T-helper 1 cell treated with Interleukin-12 subunit alpha and Interleukin-12 subunit beta and Interleukin-4 antibody, amounts not matched to agents 30 μg/mL and 1 μg/mL, for 36 hours (primary cell): ENCODE measurements at regions not wholly inside any gene's neighbourhood (a gene's known extent, or its start where the extent isn't known, plus 50 kb on each side); places are given as distances from the start of the nearest gene placed in this dataset.

ENCODE experiments used
- H3K27ac Mint-ChIP-seq: one replicate; pipeline ENCODE4 v1.8.0; 2021; ENCODE audit warnings: mild to moderate bottlenecking, mixed read lengths
- H3K27me3 Mint-ChIP-seq: one replicate; pipeline ENCODE4 v1.8.0; 2021; ENCODE audit warnings: low read depth, mixed read lengths
- H3K36me3 Mint-ChIP-seq: one replicate; pipeline ENCODE4 v1.8.0; 2021; ENCODE audit warnings: low read depth, mixed read lengths
- H3K4me1 Mint-ChIP-seq: one replicate; pipeline ENCODE4 v1.8.0; 2021; ENCODE audit warnings: low read depth, mixed read lengths
- H3K4me3 Mint-ChIP-seq: one replicate; pipeline ENCODE4 v1.8.0; 2021; ENCODE audit warnings: mild to moderate bottlenecking, moderate library complexity, mixed read lengths
- H3K9me3 Mint-ChIP-seq: one replicate; pipeline ENCODE4 v1.8.0; 2021; ENCODE audit warnings: mixed read lengths

DNA sequence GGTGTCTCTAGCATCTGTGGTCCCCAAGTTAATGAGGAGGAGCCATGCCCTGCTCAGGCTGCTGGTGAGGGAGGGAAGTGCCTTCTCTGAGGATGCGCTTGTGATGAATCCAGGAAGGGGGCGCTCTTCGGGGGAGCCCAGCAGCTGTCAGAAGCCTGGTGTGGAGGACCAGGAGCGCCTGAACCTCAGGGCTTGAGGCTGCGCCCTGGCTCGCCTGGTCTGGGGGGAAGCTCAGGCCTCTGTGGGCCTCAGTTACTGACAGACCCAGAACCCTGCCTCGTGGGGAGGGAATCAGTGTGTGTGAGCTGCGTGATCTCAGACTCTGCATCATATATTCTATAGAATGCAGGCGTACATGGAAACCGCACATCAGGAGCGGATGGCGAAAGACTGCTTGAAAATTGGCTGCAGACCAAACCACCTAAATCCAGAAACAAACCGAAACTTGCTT is 126.1 kb downstream of the SEC14L1 start:
- Mint-ChIP-seq H3K4me3 (no peak overlapping the region), H3K4me1 (no peaks in the 10 kb centered on the region), H3K9me3 (no peaks in the 10 kb centered on the region), H3K27me3 (peaks cover 7% of the 10 kb centered on the region), H3K27ac (no peak overlapping the region), H3K36me3 (no peaks in the 10 kb centered on the region)

- Mint-ChIP-seq H3K27ac (no peak overlapping the region), H3K27me3 (peaks cover 7% of the 10 kb centered on the region), H3K4me1 (no peaks in the 10 kb centered on the region), H3K4me3 (no peak overlapping the region), H3K9me3 (no peaks in the 10 kb centered on the region), H3K36me3 (no peaks in the 10 kb centered on the region)
Observed at GRCh38 chr17:77269696-77270681, 129.2 kb downstream of the SEC14L1 start.

DNA sequence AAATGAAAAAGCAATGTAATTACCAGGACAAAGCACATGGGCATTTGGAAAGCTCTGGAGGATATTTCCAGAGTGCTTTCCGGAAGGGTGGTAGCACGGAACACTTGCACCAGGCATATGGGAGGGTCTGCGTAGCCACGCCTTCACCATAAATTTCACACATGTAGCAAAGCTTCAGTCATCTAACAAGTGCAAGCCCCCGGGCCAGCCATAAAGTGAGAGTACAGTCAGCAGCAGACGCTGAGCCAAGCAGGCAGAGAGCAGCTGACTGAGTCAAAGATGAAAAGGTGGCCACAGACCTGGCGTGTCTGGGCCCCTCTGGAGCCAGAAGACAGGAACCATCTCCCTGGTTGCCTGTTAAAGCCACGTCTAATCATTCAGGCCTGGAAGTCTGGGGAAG is 130.6 kb downstream of the SEC14L1 start:
- Mint-ChIP-seq H3K4me1 (no peaks in the 10 kb centered on the region), H3K4me3 (no peak overlapping the region), H3K27me3 (peaks cover 15% of the 10 kb centered on the region), H3K27ac (no peak overlapping the region), H3K9me3 (no peaks in the 10 kb centered on the region), H3K36me3 (no peaks in the 10 kb centered on the region)

DNA sequence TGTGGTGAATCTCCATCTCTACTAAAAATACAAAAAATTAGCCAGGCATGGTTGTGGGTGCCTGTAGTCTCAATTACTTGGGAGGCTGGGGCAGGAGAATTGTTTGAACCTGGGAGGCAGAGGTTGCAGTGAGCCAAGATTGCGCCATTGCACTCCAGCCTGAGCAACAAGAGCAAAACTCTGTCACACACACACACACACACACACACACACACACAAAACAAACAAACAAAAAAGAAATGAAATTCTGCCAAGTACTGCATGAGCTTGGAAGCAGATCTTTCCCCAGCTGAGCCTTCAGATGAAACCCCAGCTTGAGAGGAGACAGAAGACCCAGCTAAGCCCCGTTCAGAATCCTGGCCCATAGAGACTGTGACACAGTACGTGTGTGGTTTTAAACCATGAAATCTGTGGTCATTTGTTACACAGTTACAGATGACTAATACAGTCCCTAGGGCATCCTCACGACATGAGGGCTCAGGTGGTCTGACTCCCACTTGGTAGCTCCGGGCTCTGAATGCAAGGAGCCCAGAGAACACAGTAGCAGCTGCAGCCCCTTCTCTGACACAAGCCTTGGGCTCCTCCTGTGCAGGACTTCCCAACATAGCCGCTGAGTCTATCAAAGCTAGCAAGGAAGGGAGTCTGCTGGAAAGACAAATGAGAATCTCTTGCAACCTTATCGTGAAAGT is 132.8 kb downstream of the SEC14L1 start:
- Mint-ChIP-seq H3K27me3 (peaks cover 27% of the 10 kb centered on the region), H3K4me1 (no peaks in the 10 kb centered on the region), H3K27ac (no peak overlapping the region), H3K36me3 (no peaks in the 10 kb centered on the region), H3K4me3 (no peak overlapping the region), H3K9me3 (no peaks in the 10 kb centered on the region)

GRCh38 chr17:77274096-77274845 is 133.5 kb downstream of the SEC14L1 start:
- Mint-ChIP-seq H3K27ac (no peak overlapping the region), H3K9me3 (no peaks in the 10 kb centered on the region), H3K4me3 (no peak overlapping the region), H3K36me3 (no peaks in the 10 kb centered on the region), H3K4me1 (no peaks in the 10 kb centered on the region), H3K27me3 (peaks cover 29% of the 10 kb centered on the region)

- peaks cover 55% of the 10 kb centered on the region for H3K27me3 Mint-ChIP-seq
- H3K27ac Mint-ChIP-seq = no peak overlapping the region
- peaks cover 10% of the 10 kb centered on the region for H3K4me1 Mint-ChIP-seq
- peak overlapping the region; percentile 7 for H3K4me3 Mint-ChIP-seq
- H3K36me3 Mint-ChIP-seq = no peaks in the 10 kb centered on the region
- no peaks in the 10 kb centered on the region for H3K9me3 Mint-ChIP-seq
Observed at GRCh38 chr17:77279448-77280303, 138.9 kb downstream of the SEC14L1 start.

GRCh38 chr17:77280304-77281121 is 139.7 kb downstream of the SEC14L1 start:
- Mint-ChIP-seq H3K4me3 (peak overlapping the region; percentile 78), H3K27ac (peak overlapping the region; percentile 67), H3K36me3 (no peaks in the 10 kb centered on the region), H3K27me3 (peaks cover 56% of the 10 kb centered on the region), H3K4me1 (peaks cover 10% of the 10 kb centered on the region), H3K9me3 (no peaks in the 10 kb centered on the region)

DNA sequence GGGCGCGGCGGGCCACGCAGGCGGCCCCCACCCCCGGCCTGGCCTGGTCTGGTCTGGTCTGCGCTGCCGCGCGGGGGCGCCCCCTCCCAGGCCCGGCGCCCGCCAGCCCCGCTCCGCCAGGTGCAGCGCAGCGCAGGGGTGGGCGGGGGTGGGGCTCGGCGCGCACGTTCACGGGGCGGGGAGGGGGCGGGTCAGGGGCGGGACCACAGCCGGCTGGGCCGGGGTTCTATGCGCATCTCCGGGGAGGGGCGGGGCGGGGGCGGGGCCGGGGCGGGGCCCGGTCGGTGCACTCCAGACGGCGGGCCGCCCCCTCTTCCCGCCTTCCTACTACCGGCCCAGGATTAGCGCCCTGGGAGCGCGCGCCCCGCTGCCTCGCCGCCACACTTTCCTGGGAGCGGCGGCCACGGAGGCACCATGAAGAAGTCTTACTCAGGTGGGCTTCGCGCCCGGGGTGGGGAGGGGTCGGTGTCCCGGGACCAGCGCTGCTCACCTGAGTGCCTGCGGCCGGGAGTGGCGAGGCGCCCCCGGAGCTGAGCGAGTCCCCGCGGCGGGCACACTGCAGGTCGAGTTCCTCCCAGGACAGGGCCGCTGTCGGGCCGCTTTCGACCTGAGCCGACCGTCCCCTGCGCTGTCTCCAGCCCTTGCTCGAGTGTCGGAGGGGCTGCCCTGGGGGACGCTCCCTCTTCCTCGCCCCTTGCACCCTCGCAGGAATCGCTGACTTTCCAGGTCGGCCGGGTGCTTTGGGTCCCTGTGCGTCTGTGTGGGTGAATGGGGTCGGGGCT is 140.5 kb downstream of the SEC14L1 start:
- H3K27me3 Mint-ChIP-seq = peaks cover 51% of the 10 kb centered on the region
- H3K27ac Mint-ChIP-seq = peak overlapping the region; percentile 81
- H3K4me3 Mint-ChIP-seq = peak overlapping the region; percentile 72
- no peaks in the 10 kb centered on the region for H3K36me3 Mint-ChIP-seq
- H3K4me1 Mint-ChIP-seq = peaks cover 12% of the 10 kb centered on the region
- no peaks in the 10 kb centered on the region for H3K9me3 Mint-ChIP-seq

GRCh38 chr17:77281904-77282367 is 141.2 kb downstream of the SEC14L1 start:
- H3K4me3 Mint-ChIP-seq = peak overlapping the region; percentile 72
- H3K9me3 Mint-ChIP-seq = no peaks in the 10 kb centered on the region
- H3K36me3 Mint-ChIP-seq = no peaks in the 10 kb centered on the region
- peaks cover 45% of the 10 kb centered on the region for H3K27me3 Mint-ChIP-seq
- H3K27ac Mint-ChIP-seq = peak overlapping the region; percentile 81
- H3K4me1 Mint-ChIP-seq = peaks cover 12% of the 10 kb centered on the region

- no peaks in the 10 kb centered on the region for H3K36me3 Mint-ChIP-seq
- peaks cover 12% of the 10 kb centered on the region for H3K4me1 Mint-ChIP-seq
- H3K4me3 Mint-ChIP-seq = peak overlapping the region; percentile 72
- H3K27me3 Mint-ChIP-seq = peaks cover 42% of the 10 kb centered on the region
- no peaks in the 10 kb centered on the region for H3K9me3 Mint-ChIP-seq
- H3K27ac Mint-ChIP-seq = peak overlapping the region; percentile 81
Observed at GRCh38 chr17:77282524-77283515, 142.1 kb downstream of the SEC14L1 start.

GRCh38 chr17:77284023-77284617 is 143.4 kb downstream of the SEC14L1 start:
- Mint-ChIP-seq H3K4me1 (peaks cover 12% of the 10 kb centered on the region), H3K9me3 (no peaks in the 10 kb centered on the region), H3K27me3 (peaks cover 37% of the 10 kb centered on the region), H3K4me3 (no peak overlapping the region), H3K27ac (peak overlapping the region; percentile 1), H3K36me3 (no peaks in the 10 kb centered on the region)
